Left ventricle myocardium inferior (tissue), 1 donor: ENCODE measurements at regions not wholly inside any gene's neighbourhood (a gene's known extent, or its start where the extent isn't known, plus 50 kb on each side); places are given as distances from the start of the nearest gene placed in this dataset.
"Not testable (repeated sequence)": the region's sequence is repeated elsewhere in the genome, so short reads cannot be mapped to it uniquely, and the experiment has no call there.

ENCODE experiments used
- DNase-seq: peaks from one replicate; pipeline ENCODE4 v3.0.0-alpha.2; 2020
- H3K27ac ChIP-seq: fragments of 200-600 bp; replicated peaks from 2 replicates; pipeline ENCODE4 v1.8.0; 2021
- H3K27me3 ChIP-seq: fragments of 200-600 bp; 2 replicates; pipeline ENCODE4 v1.8.0; 2021; ENCODE audit warnings: low read depth
- H3K36me3 ChIP-seq: fragments of 200-600 bp; 2 replicates; pipeline ENCODE4 v1.8.0; 2021
- H3K4me1 ChIP-seq: fragments of 200-600 bp; 2 replicates; pipeline ENCODE4 v1.8.0; 2021
- H3K4me3 ChIP-seq: fragments of 200-600 bp; 2 replicates; pipeline ENCODE4 v1.8.0; 2021; ENCODE audit warnings: mild to moderate bottlenecking, moderate library complexity
- H3K9me3 ChIP-seq: fragments of 200-600 bp; replicated peaks from 2 replicates; pipeline ENCODE4 v1.8.0; 2021
- intact Hi-C: fragments of 100-400 bp; cut with micrococcal nuclease; formaldehyde crosslinking; loops from one replicate; pipeline ENCODE4 v1.11.0; 2022
- TF ChIP-seq, protein P1 (sequence below): fragments of 200-600 bp; IDR thresholded peaks from 2 replicates; pipeline ENCODE4 v1.8.0; 2021; ENCODE audit warnings: antibody characterized with exemption, mild to moderate bottlenecking, borderline replicate concordance
- donor health status: DM: no; HTN: yes; CAD: no; lungs with severe emphysema.

DNA sequence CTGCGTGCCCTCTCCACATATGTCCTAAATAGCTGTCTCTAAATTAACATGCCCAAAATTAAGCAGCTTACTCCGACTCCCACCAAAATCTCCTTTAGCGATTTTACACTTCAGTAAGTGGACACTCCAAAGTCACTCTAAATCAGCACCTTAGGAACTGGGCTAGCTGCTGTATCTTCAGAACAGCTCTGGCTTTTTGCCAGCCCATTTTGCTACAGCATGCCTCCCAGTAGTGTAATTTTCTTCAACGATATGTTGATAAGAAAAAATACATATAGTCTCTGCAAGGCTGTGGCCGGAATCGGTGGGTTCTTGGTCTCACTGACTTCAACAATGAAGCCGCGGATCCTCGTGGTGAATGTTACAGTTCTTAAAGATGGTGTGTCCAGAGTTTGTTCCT is 291.8 kb upstream of the RGPD4 start:
- DNase-seq: no peak
- H3K27me3 ChIP-seq: no peaks in the 10 kb centered on the region
- TF ChIP-seq, protein P1, sequence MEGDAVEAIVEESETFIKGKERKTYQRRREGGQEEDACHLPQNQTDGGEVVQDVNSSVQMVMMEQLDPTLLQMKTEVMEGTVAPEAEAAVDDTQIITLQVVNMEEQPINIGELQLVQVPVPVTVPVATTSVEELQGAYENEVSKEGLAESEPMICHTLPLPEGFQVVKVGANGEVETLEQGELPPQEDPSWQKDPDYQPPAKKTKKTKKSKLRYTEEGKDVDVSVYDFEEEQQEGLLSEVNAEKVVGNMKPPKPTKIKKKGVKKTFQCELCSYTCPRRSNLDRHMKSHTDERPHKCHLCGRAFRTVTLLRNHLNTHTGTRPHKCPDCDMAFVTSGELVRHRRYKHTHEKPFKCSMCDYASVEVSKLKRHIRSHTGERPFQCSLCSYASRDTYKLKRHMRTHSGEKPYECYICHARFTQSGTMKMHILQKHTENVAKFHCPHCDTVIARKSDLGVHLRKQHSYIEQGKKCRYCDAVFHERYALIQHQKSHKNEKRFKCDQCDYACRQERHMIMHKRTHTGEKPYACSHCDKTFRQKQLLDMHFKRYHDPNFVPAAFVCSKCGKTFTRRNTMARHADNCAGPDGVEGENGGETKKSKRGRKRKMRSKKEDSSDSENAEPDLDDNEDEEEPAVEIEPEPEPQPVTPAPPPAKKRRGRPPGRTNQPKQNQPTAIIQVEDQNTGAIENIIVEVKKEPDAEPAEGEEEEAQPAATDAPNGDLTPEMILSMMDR: no peak
- intact Hi-C loops: no loop called here
- no peaks in the 10 kb centered on the region for H3K9me3 ChIP-seq
- no peak overlapping the region for H3K27ac ChIP-seq
- no peaks in the 10 kb centered on the region for H3K4me1 ChIP-seq
- H3K36me3 ChIP-seq: no peaks in the 10 kb centered on the region
- no peak overlapping the region for H3K4me3 ChIP-seq

DNA sequence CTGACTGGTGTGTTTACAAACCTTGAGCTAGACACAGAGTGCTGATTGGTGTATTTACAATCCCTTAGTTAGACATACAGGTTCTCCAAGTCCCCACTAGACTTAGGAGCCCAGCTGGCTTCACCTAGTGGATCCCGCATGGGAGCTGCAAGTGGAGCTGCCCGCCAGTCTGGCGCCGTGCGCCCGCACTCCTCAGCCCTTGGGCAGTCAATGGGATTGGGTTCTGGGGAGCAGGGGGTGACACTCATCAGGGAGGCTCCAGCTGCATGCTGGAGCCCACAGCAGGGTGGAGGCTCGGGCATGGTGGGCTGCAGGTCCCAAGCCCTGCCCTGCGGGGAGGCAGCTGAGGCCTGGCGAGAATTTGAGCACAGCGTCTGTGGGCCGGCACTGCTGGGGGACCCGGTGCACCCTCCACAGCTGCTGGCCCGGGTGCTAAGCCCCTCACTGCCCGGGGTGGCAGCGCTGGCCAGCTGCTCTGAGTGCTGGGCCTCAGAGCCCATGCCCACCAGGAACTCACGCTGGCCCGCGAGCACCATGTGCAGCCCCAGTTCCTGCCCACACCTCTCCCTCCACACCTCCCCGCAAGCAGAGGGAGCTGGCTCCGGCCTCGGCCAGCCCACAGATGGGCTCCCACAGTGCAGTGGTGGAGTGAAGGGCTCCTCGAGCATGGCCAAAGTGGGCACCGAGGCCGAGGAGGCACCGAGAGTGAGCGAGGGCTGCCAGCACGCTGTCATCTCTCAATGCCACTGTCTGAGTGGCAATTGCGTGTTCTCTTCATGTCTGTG is 290.6 kb upstream of the RGPD4 start:
- H3K9me3 ChIP-seq, H3K36me3 ChIP-seq, H3K27ac ChIP-seq, DNase-seq, H3K4me3 ChIP-seq, intact Hi-C loops, H3K4me1 ChIP-seq, H3K27me3 ChIP-seq: not testable (repeated sequence)

GRCh38 chr2:107542314-107542740 is 284.4 kb upstream of the RGPD4 start:
- H3K27me3 ChIP-seq: no peaks in the 10 kb centered on the region
- intact Hi-C loops: no loop called here
- TF ChIP-seq, protein P1: no peak
- H3K27ac ChIP-seq: no peak overlapping the region
- no peak for DNase-seq
- no peaks in the 10 kb centered on the region for H3K9me3 ChIP-seq
- peaks cover 9% of the 10 kb centered on the region for H3K4me1 ChIP-seq
- H3K4me3 ChIP-seq: no peak overlapping the region
- no peaks in the 10 kb centered on the region for H3K36me3 ChIP-seq

GRCh38 chr2:107543793-107544192 is 282.9 kb upstream of the RGPD4 start:
- Histone ChIP-seq H3K36me3 (no peaks in the 10 kb centered on the region), H3K27ac (no peak overlapping the region), H3K27me3 (no peaks in the 10 kb centered on the region), H3K4me3 (no peak overlapping the region), H3K9me3 (no peaks in the 10 kb centered on the region), H3K4me1 (peaks cover 9% of the 10 kb centered on the region)
- intact Hi-C loops: no loop called here
- TF ChIP-seq, protein P1: no peak
- no peak for DNase-seq

- Histone ChIP-seq H3K9me3 (no peaks in the 10 kb centered on the region), H3K36me3 (no peaks in the 10 kb centered on the region), H3K27ac (no peak overlapping the region), H3K27me3 (no peaks in the 10 kb centered on the region), H3K4me3 (no peak overlapping the region), H3K4me1 (peaks cover 9% of the 10 kb centered on the region)
- TF ChIP-seq, protein P1: no peak
- intact Hi-C loops: no loop called here
- no peak for DNase-seq
Observed at GRCh38 chr2:107545066-107545465, 281.6 kb upstream of the RGPD4 start.

DNA sequence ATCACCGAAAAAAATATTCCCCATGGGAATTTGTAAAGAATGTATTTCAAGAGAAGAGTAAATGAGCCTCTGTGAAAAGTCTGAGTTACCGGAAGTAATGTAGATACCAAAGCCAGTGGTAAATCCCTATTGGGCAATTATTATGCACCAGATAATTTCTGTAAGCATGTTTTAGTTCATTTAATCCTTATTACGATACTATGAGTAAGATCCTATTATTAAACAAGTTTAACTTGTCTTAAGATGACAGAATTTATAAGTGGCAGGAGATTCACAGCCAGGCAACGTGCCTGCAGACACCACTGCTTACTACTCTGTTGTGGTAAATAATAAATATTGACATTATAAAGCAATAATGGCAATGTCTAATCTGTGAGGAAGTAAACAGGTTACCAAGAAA is 280.8 kb upstream of the RGPD4 start:
- TF ChIP-seq, protein P1: no peak
- intact Hi-C loops: no loop called here
- DNase-seq: no peak
- H3K9me3 ChIP-seq: no peaks in the 10 kb centered on the region
- H3K36me3 ChIP-seq: no peaks in the 10 kb centered on the region
- no peak overlapping the region for H3K27ac ChIP-seq
- no peak overlapping the region for H3K4me3 ChIP-seq
- H3K4me1 ChIP-seq: peaks cover 9% of the 10 kb centered on the region
- H3K27me3 ChIP-seq: no peaks in the 10 kb centered on the region
